GM12872 (cell line): ENCODE measurements at regions not wholly inside any gene's neighbourhood (a gene's known extent, or its start where the extent isn't known, plus 50 kb on each side); places are given as distances from the start of the nearest gene placed in this dataset.

Source experiments
- TF ChIP-seq, protein P1 (sequence below): IDR thresholded peaks from 3 replicates; pipeline ENCODE4 v1.5.1; 2011; ENCODE audit warnings: low read depth, mild to moderate bottlenecking, low read length, moderate library complexity; ENCODE audit not compliant: insufficient read depth

GRCh38 chr21:20283836-20284235 lies 714.4 kb upstream of the NCAM2 start:
- TF ChIP-seq, protein P1, sequence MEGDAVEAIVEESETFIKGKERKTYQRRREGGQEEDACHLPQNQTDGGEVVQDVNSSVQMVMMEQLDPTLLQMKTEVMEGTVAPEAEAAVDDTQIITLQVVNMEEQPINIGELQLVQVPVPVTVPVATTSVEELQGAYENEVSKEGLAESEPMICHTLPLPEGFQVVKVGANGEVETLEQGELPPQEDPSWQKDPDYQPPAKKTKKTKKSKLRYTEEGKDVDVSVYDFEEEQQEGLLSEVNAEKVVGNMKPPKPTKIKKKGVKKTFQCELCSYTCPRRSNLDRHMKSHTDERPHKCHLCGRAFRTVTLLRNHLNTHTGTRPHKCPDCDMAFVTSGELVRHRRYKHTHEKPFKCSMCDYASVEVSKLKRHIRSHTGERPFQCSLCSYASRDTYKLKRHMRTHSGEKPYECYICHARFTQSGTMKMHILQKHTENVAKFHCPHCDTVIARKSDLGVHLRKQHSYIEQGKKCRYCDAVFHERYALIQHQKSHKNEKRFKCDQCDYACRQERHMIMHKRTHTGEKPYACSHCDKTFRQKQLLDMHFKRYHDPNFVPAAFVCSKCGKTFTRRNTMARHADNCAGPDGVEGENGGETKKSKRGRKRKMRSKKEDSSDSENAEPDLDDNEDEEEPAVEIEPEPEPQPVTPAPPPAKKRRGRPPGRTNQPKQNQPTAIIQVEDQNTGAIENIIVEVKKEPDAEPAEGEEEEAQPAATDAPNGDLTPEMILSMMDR = no peak

- TF ChIP-seq, protein P1 = no peak
Measured at GRCh38 chr21:20292280-20292679, 705.9 kb upstream of the NCAM2 start.

DNA sequence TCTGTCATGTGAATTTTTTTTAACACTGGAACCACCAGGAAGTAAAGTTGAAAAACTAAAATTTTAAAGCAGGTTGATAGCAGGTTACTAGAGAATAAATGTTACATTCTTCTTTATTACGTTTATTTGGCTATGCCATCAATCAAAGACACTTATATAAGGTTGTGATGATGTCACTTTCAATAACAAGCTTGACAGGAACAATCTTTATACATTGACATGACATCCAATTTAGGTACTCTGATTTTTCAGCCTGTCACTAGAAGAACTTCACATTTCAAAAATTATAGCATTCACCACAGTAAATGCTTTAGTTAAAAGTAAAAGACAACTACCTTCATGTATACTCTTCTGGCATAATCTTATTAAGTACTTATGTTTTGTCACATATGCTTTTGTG lies 696.8 kb upstream of the NCAM2 start:
- TF ChIP-seq, protein P1 = no peak

DNA sequence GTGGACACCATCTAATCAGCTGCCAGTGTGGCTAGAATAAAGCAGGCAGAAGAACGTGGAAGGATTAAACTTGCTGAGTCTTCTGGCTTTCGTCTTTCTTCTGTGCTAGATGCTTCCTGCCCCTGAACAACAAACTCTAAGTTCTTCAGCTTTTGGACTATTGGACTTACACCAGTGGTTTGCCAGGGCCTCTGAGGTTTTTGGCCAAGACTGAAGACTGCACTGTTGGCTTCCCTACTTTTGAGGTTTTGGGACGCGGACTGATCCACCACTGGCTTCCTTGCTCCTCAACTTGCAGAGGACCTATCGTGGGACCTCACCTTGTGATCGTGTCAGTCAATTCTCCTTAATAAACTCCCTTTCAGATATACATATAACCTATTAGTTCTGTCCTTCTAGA lies 696.1 kb upstream of the NCAM2 start:
- TF ChIP-seq, protein P1 = no peak

DNA sequence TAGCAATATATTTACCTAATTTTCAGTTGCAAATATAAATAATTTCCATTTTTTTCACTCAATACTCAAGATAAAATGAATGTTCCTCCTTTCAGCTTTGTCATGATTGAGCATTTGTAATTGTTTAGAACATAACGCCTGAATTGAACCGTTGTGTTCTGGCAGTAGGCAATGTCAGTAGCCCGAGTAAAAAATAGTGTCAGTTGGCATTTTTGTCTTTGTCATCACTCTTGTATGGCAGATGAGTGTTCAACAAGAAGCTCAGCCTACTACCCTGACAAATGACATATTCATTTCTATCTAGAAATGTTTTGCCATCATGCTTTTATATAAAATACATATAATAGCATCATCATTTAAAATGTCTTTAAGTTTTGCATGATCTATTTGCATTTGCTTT lies 691.4 kb upstream of the NCAM2 start:
- TF ChIP-seq, protein P1 = no peak

DNA sequence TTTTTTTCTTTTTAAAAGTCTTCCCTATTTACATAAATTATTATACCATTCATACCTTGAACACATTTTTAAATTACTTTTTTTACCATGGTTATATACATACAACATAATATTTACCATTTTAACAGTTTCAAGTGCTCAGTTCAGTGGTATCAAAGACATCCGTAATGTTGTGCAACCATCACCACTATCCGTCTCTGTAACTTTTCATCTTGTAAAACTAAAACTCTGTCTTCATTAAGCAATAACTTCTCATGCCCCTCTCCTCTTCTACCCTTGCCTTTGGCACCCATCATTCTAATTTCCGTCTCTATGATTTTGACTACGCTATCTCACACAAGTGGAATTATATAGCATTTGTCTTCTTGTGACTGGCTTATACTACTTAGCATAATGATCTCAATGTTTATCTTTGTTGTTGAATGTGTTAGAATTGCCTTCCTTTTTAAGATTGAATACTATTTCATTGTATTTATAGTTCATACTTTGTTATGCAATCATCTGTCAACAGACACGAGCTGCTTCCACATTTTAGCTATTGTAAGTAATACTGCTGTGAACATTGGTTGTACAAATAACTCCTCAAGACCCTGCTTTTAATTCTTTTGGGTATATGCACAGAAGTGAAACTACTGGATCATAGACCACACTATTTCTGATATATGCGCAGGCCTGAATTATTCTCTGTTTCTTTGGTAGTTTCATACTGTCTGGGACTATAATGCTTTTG lies 689.5 kb upstream of the NCAM2 start:
- TF ChIP-seq, protein P1 = no peak

- TF ChIP-seq, protein P1 = no peak
Measured at GRCh38 chr21:20311234-20311787, 686.9 kb upstream of the NCAM2 start.

DNA sequence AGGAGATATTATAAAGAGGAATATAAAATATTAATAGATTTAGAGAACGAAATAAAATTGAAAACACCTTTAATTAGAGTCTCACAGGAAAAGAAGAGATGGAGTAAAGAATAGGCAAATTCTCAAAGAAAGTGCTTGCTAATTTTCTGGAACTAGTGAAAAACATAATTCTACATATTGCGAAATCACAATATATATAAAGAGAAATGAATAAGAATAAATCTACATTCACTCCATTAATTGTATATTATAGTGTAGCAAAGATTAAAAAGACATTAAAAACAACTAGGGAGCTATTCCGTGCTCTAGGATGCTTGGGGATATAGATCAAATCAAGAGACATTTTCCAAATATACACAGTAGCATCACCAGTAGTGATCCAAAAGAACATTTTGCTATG lies 685.2 kb upstream of the NCAM2 start:
- TF ChIP-seq, protein P1 = no peak
